HG03108 (cell line): ENCODE measurements at regions not wholly inside any gene's neighbourhood (a gene's known extent, or its start where the extent isn't known, plus 50 kb on each side); places are given as distances from the start of the nearest gene placed in this dataset.
"Not testable (repeated sequence)": the region's sequence is repeated elsewhere in the genome, so short reads cannot be mapped to it uniquely, and the experiment has no call there.

Experiments used
- ATAC-seq: cut with Tn5 transposase; IDR thresholded peaks from one replicate; pipeline ENCODE4 v1.9.1; 2021; ENCODE audit warnings: moderate library complexity; ENCODE audit not compliant: unreplicated experiment

DNA sequence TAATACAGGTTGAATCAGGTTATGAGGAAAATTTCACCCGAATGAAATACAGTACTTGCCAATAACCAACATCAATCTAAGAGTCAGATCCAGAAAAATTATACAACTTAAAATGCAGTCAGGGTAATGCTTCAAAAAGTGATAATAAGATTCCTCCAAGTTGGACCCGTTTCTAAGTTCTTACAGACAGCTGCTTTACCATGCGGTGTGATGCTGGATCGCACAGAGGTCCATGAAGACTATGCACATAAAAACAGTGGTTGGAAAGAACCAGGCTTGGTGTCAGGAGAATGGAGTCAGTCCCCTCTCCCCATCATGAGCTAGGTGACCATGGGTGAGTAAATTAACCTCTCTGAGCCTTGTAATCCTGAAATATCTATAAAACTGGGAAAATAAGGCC is 261.3 kb downstream of the QDPR start:
- no peak for ATAC-seq

DNA sequence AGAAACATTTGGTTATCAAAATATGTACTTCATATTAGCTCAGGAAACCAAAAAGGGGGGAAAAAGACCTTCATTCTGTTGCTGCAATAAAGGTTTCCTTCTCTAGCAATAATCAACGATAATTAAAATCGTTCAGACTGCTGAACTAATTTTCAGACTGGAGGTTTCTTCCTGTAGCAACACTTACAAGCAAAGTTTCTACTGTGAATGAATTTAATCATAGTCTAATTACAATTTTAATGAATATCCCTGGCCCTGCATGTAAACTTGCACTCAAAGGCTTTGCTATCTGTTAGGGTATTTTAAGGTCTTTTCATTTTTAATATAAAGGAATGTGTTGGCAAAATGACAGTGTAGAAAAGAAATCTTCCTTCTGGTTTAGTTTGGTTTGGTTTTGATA is 265.2 kb downstream of the QDPR start:
- no peak for ATAC-seq

DNA sequence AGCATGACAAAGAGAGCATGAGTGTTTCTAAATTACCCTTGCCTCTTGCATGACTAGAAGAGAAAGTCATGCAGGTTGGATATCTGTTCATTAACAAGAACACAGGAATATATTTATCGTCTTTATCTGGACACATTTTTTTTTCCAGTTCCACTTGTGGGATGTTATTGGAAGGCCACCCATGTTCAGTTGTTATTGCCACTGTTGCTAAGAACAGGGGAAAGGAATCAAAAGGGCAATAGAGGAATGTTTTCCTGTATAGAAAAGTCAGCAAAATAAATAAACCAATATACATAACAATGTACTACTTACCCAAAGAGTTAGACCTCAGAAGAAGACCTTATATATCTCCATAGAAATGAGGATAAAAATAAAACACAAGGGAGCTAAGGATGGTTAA is 270.1 kb downstream of the QDPR start:
- no peak for ATAC-seq

DNA sequence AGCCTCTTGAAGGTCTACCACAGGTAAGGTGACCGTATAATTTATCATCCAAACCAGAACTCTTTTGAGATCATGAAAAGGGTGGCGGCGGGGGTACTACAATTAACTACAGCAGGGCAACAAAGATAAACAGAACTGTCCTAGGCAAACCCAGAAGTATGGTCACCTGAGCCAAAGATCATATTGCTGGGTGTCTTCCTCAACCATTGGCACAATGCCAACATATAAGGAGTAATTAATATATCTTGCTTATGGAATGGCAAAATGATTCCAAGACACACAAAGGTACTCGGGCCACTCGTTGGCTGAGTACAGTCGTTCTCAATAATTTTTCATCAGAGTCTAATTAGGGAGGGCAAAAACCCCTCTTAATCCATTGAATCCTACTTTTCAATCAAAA is 273.3 kb downstream of the QDPR start:
- no peak for ATAC-seq

DNA sequence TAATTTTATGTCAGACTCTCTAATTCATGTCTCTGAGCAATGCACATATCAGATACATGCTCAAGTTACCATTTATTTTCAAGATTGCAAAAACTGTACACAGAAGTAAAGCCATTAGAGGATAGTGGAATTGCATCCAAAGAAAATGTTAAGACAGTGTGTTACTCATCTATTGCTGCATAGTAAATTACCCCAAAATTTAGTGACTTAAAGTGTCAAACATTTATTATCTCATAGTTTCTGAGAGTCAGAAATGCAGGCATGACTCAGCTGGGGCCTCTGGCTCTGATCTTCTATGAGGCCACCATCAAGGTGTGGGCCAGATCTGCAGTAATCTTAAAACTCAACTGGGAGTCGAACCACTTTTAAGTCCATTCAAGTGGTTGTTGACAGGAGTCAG is 275.2 kb downstream of the QDPR start:
- no peak for ATAC-seq

DNA sequence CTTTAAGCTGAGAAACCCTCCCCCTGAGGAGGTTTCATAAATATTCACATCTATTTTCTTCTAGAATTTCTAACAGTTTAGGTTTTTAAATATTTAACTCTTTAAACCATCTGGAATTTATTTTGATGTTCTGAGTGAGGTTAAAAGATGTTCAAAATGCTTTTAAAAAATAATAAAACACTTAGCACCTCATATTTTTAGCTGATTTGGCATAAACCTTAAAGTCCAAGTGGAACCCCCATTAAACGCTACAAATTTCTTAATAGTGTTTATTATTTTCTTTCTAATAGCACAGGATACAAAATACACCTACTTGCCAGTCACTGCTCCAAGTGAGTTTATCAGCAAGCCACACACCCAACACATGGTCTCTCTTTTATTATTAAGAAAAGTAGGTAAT is 277.2 kb downstream of the QDPR start:
- no peak for ATAC-seq

DNA sequence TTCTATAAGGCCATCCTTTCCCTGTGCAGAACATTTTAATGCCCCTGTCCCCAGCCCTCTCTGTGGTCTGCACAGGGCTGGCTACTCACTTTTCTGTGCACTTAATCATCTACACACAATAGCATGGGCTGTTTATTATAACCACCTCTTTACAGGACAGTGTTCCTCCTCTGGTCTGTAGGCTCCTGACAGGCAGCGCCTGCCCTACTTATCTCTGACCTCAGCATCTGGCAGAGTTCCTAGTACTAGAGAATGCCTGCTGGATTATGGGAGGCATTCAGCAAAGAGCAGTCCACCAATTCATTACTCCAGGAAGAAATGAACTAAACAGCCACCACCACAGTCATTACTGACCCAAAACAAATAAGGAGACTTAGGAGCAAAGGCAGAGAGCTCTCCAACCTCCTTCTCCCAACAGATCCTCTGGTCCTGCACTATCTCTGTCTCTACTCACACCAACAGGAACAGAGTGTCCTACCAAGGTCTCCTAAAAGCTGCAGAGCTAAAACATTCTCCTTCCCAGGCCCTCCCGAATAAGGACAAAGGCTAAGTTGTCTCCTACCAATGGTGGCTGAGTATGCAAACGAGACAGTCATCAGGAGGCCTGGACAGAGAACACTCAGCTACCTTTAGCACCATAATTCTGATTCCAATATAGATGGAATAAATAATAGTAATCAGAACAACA is 279.2 kb downstream of the QDPR start:
- ATAC-seq, result no peak

DNA sequence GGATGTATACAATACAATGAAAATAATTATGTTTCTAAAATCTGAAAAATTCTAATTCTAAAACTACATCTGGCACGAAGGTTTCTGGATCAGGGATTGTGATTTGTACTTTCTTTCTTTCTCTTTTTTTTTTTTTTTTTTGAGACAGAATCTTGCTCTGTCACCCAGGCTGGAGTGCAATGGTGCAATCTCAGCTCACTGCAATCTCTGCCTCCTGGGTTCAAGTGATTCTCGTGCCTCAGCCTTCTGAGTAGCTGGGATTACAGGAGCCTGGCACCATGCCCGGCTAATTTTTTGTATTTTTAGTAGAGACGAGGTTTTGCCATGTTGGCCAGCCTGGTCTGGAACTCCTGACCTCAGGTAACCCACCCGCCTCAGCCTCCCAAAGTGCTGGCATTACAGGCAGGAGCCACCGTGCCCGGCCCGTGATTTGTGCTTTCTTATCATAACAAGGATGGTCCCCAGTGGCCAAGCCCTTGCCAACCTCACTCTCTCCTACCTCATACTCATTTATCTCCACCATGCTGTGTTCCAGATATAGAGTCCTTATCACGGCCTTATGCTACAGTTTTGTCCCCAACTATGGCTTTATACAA is 279.9 kb downstream of the QDPR start:
- not testable (repeated sequence) for ATAC-seq

DNA sequence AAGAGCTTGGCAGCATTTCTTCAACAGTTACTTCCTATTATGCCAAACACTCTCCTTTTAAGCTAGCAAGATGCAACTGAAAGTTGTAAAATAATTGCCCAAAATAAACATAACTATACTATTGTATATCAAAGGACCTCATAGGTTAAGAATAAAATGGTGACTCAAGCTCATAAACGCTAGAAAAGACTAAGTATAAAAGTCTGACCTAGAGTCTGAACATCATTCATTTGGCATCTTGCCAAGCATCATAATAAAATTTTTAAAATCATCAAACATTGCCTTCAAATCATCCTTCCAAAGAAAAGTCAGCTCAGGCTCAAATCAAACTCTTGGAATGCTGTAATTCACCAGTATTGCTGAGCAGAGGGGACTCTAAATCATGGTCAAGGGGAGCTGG is 281.2 kb downstream of the QDPR start:
- no peak for ATAC-seq

DNA sequence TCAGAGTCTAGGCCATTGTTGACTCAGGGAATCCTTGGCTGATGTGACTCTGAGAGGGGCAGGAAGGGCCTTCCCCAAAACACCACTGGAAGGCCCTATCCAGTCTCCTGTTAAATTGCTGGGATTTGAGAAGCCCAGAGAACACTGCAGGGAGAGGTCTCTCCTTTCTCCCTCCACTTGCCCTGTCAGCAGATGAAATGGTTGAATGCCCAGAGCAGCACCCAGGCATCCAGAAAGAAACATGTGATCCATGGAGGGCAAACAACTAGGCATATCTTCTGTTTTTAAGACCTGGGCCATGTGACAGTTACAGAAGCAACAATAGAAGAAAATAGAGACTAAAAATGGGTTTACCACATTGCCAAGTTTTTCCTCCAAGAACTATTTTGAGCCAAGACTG is 291.1 kb downstream of the QDPR start:
- ATAC-seq, result no peak

DNA sequence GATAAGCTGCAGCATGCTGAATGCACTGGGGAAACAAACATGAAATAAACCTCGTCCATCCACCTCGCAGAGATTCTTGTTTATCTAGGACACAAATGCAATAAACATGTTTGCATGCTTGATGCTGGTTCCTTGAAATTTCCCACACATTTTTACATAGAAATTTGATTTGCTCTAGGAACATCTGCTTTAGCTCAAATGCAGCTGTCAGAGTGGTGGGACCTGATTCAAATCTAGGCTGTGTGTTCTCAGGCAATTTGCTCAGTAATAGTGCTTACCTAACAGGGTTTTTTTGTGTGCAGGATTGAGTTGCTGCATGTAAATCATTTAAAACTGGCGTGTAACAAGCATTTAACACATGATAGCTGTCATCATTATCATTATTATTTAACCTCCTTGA is 293.1 kb downstream of the QDPR start:
- no peak for ATAC-seq

DNA sequence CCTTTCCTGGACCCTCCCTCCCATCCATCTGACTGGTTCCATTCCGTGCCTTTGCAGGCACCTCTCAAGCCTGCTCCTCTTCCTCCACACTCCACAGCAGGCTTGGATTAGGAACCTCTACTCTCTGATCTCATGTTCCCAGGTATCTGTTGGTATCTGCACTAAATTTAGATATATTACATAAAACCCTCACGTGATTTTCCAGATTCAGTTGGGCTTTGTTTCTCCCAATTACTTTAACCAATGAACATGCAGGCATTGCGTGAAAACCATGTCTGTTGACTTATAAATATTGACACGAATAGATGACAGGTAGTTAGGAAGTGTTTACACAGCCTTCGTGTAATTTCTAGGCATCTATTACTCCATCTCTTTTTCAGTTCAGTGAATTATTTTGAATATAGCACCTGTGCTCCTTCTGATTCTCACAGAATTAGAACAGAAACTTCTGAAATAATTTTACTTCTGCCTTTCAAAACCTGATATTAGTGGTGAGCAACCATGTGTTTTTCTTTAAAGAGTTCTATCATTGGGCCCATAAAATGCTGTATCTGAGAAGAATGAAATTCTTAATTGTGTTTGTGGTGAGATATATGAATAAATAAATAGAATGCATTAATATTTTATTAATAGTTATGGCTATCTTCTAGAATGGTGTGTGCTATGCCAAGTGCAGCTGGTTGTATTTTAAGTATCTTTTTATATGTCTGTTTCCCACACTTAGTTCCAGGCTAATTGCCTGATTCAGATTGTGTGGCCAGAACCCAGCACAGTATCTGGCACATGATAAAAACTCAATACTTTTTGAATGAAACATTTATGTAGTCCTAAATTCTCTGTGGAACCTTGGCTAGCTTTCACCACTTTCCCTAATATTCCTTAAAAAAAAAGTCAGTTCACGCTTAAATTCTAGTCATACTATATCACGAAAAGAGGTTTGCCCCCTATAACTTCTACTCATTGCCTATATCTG is 304.8 kb downstream of the QDPR start:
- ATAC-seq, result no peak

DNA sequence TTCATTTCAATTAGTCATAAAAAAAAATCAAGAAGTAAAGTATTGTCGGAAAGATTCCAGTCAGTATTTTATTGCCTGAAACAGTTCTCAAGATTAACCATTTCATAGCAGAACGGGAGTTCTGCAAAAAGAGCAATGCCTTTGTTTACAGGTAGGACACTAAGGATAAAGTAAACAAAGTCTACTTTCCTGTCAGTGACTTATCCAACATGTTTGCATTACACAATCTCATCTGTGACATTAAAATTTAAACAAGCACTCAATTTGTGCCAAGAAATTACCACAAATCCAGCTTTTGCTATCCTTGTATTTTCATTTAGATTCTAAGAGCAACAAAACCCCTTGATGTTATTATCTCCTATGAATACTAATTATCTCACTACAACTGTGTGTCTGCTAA is 306.5 kb upstream of the LDB2 start:
- ATAC-seq, result no peak

DNA sequence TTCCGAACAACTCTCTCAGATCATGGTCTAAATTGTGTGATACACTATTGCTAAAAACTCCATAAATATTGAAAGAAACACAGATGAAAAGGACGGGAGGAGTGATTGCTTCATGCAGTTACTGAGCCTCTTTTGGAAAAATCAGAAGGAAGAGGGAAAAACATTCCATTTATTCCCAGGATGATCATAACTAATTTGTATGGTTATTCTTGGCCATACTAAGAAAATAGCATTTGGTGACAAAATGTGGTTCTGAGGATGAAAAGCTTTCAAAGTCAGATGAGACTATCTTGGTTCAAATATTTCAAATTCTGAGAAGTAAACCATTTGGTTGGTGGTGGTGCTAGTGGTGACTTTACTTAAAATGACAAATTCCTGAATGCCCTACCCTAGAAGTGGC is 305.4 kb upstream of the LDB2 start:
- no peak for ATAC-seq

DNA sequence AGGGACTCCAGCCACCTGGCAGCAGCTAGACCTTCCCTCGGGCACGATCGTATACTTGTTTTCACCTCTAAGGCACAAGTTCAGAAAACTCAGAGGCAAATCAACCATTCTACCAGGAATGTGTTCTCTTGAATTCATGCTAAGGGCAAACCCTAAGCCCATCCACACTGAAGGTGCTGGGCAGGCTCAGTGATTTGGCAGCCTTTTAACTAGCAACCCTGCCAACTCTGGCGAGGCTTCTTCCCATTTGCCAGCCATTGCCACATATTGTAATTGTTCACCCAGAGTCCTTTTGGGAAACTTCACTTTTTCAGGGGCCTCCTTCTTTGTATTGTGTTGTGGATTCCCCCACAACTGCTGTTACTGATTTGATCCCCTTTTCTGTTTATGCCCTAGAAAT is 298.6 kb upstream of the LDB2 start:
- no peak for ATAC-seq

DNA sequence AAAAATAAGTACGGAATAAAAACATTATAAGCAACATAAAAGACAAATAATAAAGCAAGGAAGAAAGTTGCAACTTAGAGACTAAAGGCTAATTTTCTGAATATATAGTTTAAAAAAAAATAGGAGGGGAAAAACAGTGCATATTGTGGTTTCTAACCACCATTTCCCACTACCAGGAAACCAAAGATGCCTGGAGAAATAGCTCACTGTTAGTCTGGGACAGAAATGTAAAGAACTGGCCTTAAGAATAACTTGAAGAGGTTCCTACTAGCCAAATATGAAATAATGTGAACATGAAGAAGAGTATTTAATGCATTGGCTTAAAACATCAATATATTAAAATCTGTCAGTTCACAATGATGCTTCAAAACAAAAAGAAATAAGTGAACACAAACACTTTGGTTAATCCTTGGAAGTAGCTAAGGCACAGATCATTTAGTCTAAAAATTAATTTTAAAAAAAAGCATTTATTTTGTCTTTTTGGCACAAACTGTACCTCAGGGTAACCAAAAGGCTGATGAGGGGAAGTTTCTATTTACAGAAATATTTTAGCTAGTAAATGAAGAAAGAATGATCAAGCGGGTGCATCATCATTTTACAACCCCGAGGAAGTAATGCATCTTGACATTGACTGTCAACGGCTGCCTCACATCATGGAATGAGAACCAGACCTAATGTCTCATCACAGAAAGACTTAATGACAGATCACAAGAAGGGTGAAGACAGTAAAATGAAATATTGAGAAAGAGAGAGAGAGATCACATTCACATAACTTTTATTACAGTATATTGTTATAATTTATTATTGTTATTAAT is 297.2 kb upstream of the LDB2 start:
- no peak for ATAC-seq

DNA sequence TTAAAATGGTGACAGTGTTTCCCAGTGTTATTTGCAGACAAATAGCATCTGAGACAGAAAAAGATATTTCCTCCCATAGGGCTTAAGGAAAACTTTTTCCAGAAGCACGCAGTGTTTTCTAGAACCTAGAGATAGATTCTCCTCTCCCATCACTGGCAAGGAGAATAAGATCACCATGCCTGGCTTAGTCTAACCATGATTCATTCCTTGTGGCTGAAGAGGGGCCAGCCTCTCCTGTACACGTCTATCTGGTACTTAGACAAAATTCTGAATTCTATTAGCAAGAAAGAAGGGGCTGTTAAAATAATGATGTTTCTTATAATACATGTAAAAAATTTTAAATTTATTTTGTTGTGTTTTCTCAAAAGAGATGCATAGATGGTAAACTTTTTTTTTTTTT is 296.1 kb upstream of the LDB2 start:
- ATAC-seq, result no peak

DNA sequence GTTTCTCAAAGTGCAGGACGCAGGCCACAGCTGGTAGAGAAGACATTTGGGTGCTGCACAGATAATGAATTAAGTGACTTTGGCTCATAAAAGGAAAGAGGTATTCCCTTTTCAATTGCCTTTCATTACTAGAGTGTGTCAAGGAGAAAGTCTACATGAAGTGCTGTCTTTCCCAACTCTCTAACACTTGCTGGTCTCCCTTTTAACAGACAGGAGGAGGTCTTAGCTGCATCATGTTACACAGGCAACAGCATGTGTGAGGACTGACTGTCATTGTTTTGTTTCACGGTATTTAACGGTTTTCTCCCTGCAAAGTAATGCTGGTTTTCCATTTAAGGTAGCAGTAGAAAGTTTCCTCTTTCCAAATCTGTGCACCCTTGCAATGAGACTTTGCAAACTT is 291.3 kb upstream of the LDB2 start:
- no peak for ATAC-seq

DNA sequence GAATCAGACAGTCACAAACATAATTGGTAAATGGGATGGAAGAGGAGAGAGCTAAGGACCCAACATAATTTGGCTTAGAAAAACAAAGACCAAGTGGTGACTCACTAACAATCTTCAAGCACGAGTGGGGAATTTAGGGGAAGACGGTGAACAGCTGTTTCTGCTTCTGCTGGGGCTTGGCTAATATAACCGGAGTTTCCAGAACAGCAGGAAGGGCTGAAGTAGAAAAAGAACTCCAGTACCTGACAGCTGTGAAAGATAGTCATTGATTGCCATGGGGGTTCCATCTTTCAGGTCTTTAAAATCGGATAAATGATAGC is 290.9 kb upstream of the LDB2 start:
- no peak for ATAC-seq

DNA sequence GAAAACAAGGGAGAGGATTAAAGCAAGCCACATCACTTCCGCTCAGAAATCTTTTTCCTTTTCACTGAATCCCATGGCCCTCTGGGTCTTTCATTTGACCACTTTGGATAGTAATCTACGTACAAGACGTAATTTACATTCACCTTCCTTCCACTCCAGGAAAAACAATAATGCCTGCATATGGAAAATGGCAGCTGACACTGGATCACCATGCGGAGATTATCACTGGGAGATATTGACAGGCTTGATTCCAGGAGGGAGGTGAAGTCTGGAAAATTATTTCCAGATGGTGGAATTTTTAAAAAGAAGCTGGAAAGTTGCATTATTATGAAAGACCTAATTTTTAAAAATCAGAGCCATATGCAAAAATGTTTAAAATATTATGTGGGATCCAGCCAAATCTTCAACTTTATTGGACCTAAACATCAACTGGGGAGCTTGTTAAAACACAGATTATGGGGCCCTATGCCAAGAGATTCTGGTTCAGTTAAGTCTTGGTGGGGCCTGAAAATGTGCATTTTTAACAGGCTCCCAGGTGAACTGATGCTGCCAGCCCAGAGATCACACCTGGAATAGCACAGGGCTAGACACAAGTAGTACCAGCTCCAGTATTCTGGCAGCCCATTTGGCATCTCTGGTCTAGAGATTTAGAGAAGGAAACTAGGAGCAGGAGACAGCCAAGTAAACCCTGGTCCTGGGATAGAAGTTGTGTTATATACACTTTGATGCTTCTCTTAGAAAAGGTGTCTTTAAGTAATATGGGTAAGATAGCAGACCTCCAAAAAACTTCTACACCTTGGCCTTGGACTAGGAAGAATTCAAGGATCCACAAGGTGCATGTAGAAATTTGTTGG is 290.3 kb upstream of the LDB2 start:
- ATAC-seq, result no peak
